Heart left ventricle (tissue), 16 donors: ENCODE measurements at regions not wholly inside any gene's neighbourhood (a gene's known extent, or its start where the extent isn't known, plus 50 kb on each side); places are given as distances from the start of the nearest gene placed in this dataset.

Experiments
- ATAC-seq, 4 donors: fragments of 200-7000 bp; cut with Tn5 transposase; one replicate each; pipeline ENCODE4 v1.9.1; 2020 to 2022; ENCODE audit warnings: moderate library complexity in 4 of 4, mild to moderate bottlenecking in 3 of 4, moderate number of reproducible peaks in 1 of 4
- DNase-seq, 5 donors: peaks; one replicate each; pipeline ENCODE4 v3.0.0-alpha.2; 2020
- H3K27ac ChIP-seq, 12 donors: fragments of 200-600 bp; sonication (generic) in 4 of 12; one replicate each; pipeline versions ENCODE4 v1.5.0 to v1.8.0; 2016 to 2022; ENCODE audit warnings: mild to moderate bottlenecking in 2 of 12
- H3K27me3 ChIP-seq, 9 donors: fragments of 200-600 bp; sonication (generic) in 2 of 9; one replicate each; pipeline versions ENCODE4 v1.5.1 to v1.8.0; 2016 to 2022; ENCODE audit warnings: mild to moderate bottlenecking in 3 of 9
- H3K36me3 ChIP-seq, 9 donors: fragments of 200-600 bp; sonication (generic) in 2 of 9; one replicate each; pipeline versions ENCODE4 v1.5.0 to v1.8.0; 2018 to 2022; ENCODE audit warnings: mild to moderate bottlenecking in 2 of 9
- H3K4me1 ChIP-seq, 12 donors: fragments of 200-600 bp; sonication (generic) in 4 of 12; one replicate each; pipeline versions ENCODE4 v1.5.0 to v1.8.0; 2016 to 2022; ENCODE audit warnings: mild to moderate bottlenecking in 3 of 12
- H3K4me3 ChIP-seq, 12 donors: fragments of 200-600 bp; sonication (generic) in 4 of 12; one replicate each; pipeline versions ENCODE4 v1.5.0 to v1.8.0; 2017 to 2022; ENCODE audit warnings: mild to moderate bottlenecking in 9 of 12, moderate library complexity in 4 of 12
- H3K9me3 ChIP-seq, 12 donors: fragments of 200-600 bp; sonication (generic) in 4 of 12; one replicate each; pipeline versions ENCODE4 v1.5.0 to v1.8.0; 2016 to 2022; ENCODE audit warnings: mild to moderate bottlenecking in 1 of 12
- POLR2A ChIP-seq, 2 donors: fragments of 450-650 bp; IDR thresholded peaks; one replicate each; pipeline ENCODE4 v1.6.1; 2017; ENCODE audit warnings: antibody characterized with exemption in 2 of 2, mild to moderate bottlenecking in 2 of 2, moderate library complexity in 2 of 2
- WGBS, 4 donors: extraction: QIAGEN DNeasy Blood & Tissue Kit in 2 of 4; methylation state at CpG; one replicate each; pipeline versions ENCODE4 v1.1.5 to v1.1.7; 2013 to 2018; 5-methylcytosine and 5-hydroxymethylcytosine counted together
- intact Hi-C, 10 donors: fragments of 100-400 bp; cut with DNase I; formaldehyde crosslinking; loops; one replicate each; pipeline versions ENCODE4 v1.11.1 to v1.14.2; 2022
- TF ChIP-seq, protein P1 (sequence below), 12 donors: fragments of 200-600 bp; sonication (generic) in 4 of 12; IDR thresholded peaks; one replicate each; pipeline versions ENCODE4 v1.5.0 to v1.8.0; 2018 to 2022; ENCODE audit warnings: antibody characterized with exemption in 12 of 12, mild to moderate bottlenecking in 5 of 12
- donor health status: ischemic (EF 13 %, LVEDD 7.1; RV severe dilation, severe dysfunction).
- donor health status: healthy with polysubstance abuse.
- donor health status: DM: no; HTN: yes; CAD: no.
- donor health status: DM: no; HTN: no; CAD: no.
- donor health status: ischemic (EF 25% LVEDD 6.9; RV normal size, moderate dysfunction).
- donor health status: ischemic (EF 25% LVEDD 5.7; RV mildly dilated, moderate dysfunction).
- donor health status: healthy.
- donor health status: DM: yes; HTN: yes; CAD: no.
- donor health status: ischemic (EF 35%, LVEDD 5.7; RV mildly dilated, moderate dysfunction).
- donor health status: nonischemic (EF 11% LVEDD 7.7; RV severe dilation, severe dysfunction).
- donor health status: DM: yes; HTN: yes; CAD: no.
- donor health status: PGD.
- donor health status: ischemic (EF 29% LVEDD 5.4; RV normal size, mild dysfunction).
- donor health status: nonischemic (EF 23%, LVEDD 6.1; RV moderate dilation, normal function).

- 49 to 88% (median 75%) methylated on average over 14 of the region's 14 CpGs for WGBS, 4 donors
- Histone ChIP-seq H3K27me3 (no peaks in the 10 kb centered on the region), H3K36me3 (no peaks in the 10 kb centered on the region), H3K4me1 (peaks cover 0 to 5% (median 0%) of the 10 kb centered on the region in 12 donors), H3K9me3 (no peaks in the 10 kb centered on the region), H3K4me3 (peak overlapping the region in 10 of 12 donors; percentile 4 to 66 (median 34)), H3K27ac (peak overlapping the region in 10 of 12 donors; percentile 22 to 92 (median 68))
- intact Hi-C loops, result loop anchor here in 2 of 10 donors (2.0 to 10.0 kb wide), 2 partner anchors 46 to 798 kb away; no protein-coding TSS in a partner anchor
- ATAC-seq (peak in 2 of 4 donors; percentile 84 to 87), DNase-seq (peak in 2 of 5 donors; percentile 84 to 87)
- no peak for TF ChIP-seq POLR2A (IDR thresholded peaks at IDR 0.05)
- TF ChIP-seq, protein P1, sequence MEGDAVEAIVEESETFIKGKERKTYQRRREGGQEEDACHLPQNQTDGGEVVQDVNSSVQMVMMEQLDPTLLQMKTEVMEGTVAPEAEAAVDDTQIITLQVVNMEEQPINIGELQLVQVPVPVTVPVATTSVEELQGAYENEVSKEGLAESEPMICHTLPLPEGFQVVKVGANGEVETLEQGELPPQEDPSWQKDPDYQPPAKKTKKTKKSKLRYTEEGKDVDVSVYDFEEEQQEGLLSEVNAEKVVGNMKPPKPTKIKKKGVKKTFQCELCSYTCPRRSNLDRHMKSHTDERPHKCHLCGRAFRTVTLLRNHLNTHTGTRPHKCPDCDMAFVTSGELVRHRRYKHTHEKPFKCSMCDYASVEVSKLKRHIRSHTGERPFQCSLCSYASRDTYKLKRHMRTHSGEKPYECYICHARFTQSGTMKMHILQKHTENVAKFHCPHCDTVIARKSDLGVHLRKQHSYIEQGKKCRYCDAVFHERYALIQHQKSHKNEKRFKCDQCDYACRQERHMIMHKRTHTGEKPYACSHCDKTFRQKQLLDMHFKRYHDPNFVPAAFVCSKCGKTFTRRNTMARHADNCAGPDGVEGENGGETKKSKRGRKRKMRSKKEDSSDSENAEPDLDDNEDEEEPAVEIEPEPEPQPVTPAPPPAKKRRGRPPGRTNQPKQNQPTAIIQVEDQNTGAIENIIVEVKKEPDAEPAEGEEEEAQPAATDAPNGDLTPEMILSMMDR (IDR thresholded peaks at IDR 0.05), result peak in 4 of 12 donors; percentile 8 to 58 (median 38)
Measured at GRCh38 chrX:131746491-131746968, 202.7 kb downstream of the OR13H1 start.

DNA sequence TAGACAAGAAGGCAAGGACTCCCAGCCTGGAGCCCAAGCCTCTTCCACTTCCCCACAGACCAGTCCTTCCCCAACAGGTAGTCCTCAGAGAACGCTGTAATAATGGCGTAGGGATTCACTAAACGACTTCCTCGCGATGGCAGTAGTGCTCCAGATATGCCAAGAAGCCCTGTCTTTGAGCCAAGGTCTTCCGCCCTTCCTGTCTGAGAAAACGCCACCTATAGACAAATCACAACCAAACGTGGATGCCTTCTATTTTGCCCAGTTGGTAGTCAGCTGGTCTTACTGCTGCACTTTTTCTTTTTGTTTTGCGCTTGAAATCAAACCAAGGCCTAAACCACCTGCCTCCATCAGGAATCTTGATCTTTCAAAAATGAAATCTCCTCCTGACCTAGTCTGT is 203.3 kb downstream of the OR13H1 start:
- 55 to 90% (median 69%) methylated on average over 9 of the region's 9 CpGs for WGBS, 4 donors
- intact Hi-C loops, result loop anchor here in 2 of 10 donors (2.0 to 10.0 kb wide), 2 partner anchors 46 to 798 kb away; no protein-coding TSS in a partner anchor
- Histone ChIP-seq H3K4me1 (peaks cover 0 to 7% (median 0%) of the 10 kb centered on the region in 12 donors), H3K36me3 (no peaks in the 10 kb centered on the region), H3K4me3 (peak overlapping the region in 8 of 12 donors; percentile 12 to 66 (median 40)), H3K27ac (peak overlapping the region in 10 of 12 donors; percentile 22 to 92 (median 68)), H3K9me3 (no peaks in the 10 kb centered on the region), H3K27me3 (no peaks in the 10 kb centered on the region)
- DNase-seq, result peak in 3 of 5 donors; percentile 15 to 81 (median 76)
- peak in 2 of 4 donors; percentile 94 to 95 for ATAC-seq
- TF ChIP-seq, protein P1 (IDR thresholded peaks at IDR 0.05), result peak in 5 of 12 donors; percentile 19 to 49 (median 38)
- TF ChIP-seq POLR2A (IDR thresholded peaks at IDR 0.05), result no peak

- TF ChIP-seq, protein P1 (IDR thresholded peaks at IDR 0.05), result peak in 1 of 12 donors; percentile 26
- TF ChIP-seq POLR2A (IDR thresholded peaks at IDR 0.05), result no peak
- H3K9me3 ChIP-seq, result no peaks in the 10 kb centered on the region
- peak in 2 of 4 donors; percentile 90 to 95 for ATAC-seq
- WGBS, 4 donors, result 50 to 95% (median 74%) methylated on average over 18 to 24 of the region's 24 CpGs
- peaks cover 0 to 4% (median 0%) of the 10 kb centered on the region in 12 donors for H3K4me1 ChIP-seq
- H3K27ac ChIP-seq, result peak overlapping the region in 6 of 12 donors; percentile 17 to 89 (median 74)
- intact Hi-C loops, result no loop called here
- peak in 2 of 5 donors; percentile 78 to 86 for DNase-seq
- peak overlapping the region in 7 of 12 donors; percentile 15 to 59 (median 22) for H3K4me3 ChIP-seq
- peaks cover 0 to 7% (median 0%) of the 10 kb centered on the region in 9 donors for H3K27me3 ChIP-seq
- H3K36me3 ChIP-seq, result no peaks in the 10 kb centered on the region
Measured at GRCh38 chrX:131752493-131753198, 208.8 kb downstream of the OR13H1 start.

DNA sequence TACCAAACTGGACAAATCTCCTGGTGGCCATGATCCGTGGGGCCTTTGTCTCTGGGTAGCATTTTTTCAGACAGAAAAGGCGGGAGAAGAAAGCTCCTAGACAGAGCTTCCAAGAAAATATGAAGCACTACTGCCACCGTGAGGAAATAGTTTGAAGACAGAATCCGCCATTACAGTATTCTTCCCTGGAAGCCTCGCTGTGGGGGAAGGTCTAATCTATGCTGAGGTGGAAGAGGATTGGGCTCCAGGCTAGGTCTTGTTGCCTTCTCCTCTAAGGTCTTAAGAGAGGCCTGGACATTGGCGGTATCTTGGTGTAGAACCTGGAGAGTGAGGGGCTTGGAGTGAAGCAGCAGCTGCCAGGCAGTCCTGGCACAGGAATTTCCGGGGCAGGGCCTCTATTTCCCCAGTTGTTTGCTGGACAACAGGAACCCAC is 218.9 kb downstream of the OR13H1 start:
- Histone ChIP-seq H3K9me3 (no peaks in the 10 kb centered on the region), H3K4me3 (peak overlapping the region in 5 of 12 donors; percentile 1 to 55 (median 47)), H3K27me3 (peaks cover 0 to 11% (median 0%) of the 10 kb centered on the region in 9 donors), H3K36me3 (no peaks in the 10 kb centered on the region), H3K4me1 (peaks cover 0 to 10% (median 0%) of the 10 kb centered on the region in 12 donors), H3K27ac (peak overlapping the region in 5 of 12 donors; percentile 39 to 76 (median 50))
- intact Hi-C loops, result loop anchor here in 1 of 10 donors (2.0 kb wide), 3 partner anchors 30 to 40 kb away; no protein-coding TSS in a partner anchor
- peak in 2 of 5 donors; percentile 41 to 51 for DNase-seq
- no peak for TF ChIP-seq POLR2A (IDR thresholded peaks at IDR 0.05)
- TF ChIP-seq, protein P1 (IDR thresholded peaks at IDR 0.05), result peak in 5 of 12 donors; percentile 5 to 56 (median 46)
- WGBS, 4 donors, result 46 to 87% (median 62%) methylated on average over 6 to 7 of the region's 7 CpGs
- ATAC-seq, result peak in 3 of 4 donors; percentile 37 to 89 (median 84)
